AG20443 (cell line): ENCODE measurements at regions not wholly inside any gene's neighbourhood (a gene's known extent, or its start where the extent isn't known, plus 50 kb on each side); places are given as distances from the start of the nearest gene placed in this dataset.

Experiments
- DNase-seq: peaks from one replicate; pipeline ENCODE4 v3.0.0; 2012; ENCODE audit warnings: low spot score, mixed read lengths

- no peak for DNase-seq
Observed at GRCh38 chr3:193991666-193992424, 144.1 kb upstream of the HES1 start.

- no peak for DNase-seq
Observed at GRCh38 chr3:193992425-193993037, 143.4 kb upstream of the HES1 start.

GRCh38 chr3:193996221-193996620 is 139.7 kb upstream of the HES1 start:
- no peak for DNase-seq

GRCh38 chr3:193996641-193997089 is 139.3 kb upstream of the HES1 start:
- DNase-seq, result peak; percentile 45

GRCh38 chr3:193997228-193998122 is 138.5 kb upstream of the HES1 start:
- DNase-seq, result no peak

- DNase-seq, result no peak
Observed at GRCh38 chr3:193998123-193998448, 137.9 kb upstream of the HES1 start.

GRCh38 chr3:193998628-193999195 is 137.2 kb upstream of the HES1 start:
- no peak for DNase-seq

- no peak for DNase-seq
Observed at GRCh38 chr3:194000100-194000499, 135.8 kb upstream of the HES1 start.

- DNase-seq, result no peak
Observed at GRCh38 chr3:194000712-194001111, 135.2 kb upstream of the HES1 start.

GRCh38 chr3:194001728-194002459 is 134.1 kb upstream of the HES1 start:
- DNase-seq, result no peak

GRCh38 chr3:194003114-194004057 is 132.6 kb upstream of the HES1 start:
- peak; percentile 95 for DNase-seq

- no peak for DNase-seq
Observed at GRCh38 chr3:194005930-194006501, 129.9 kb upstream of the HES1 start.

GRCh38 chr3:194007592-194008337 is 128.2 kb upstream of the HES1 start:
- DNase-seq, result no peak

GRCh38 chr3:194009019-194009418 is 126.9 kb upstream of the HES1 start:
- no peak for DNase-seq

GRCh38 chr3:194009892-194010533 is 125.9 kb upstream of the HES1 start:
- DNase-seq, result no peak

GRCh38 chr3:194011807-194012206 is 124.1 kb upstream of the HES1 start:
- DNase-seq, result no peak

GRCh38 chr3:194013928-194014327 is 122.0 kb upstream of the HES1 start:
- DNase-seq, result no peak

GRCh38 chr3:194014756-194015155 is 121.2 kb upstream of the HES1 start:
- DNase-seq, result no peak
